AG09309 (cell line): ENCODE measurements at regions not wholly inside any gene's neighbourhood (a gene's known extent, or its start where the extent isn't known, plus 50 kb on each side); places are given as distances from the start of the nearest gene placed in this dataset.

Source experiments
- DNase-seq: peaks from one replicate; pipeline ENCODE4 v3.0.0-alpha.2; 2010; ENCODE audit warnings: low read depth
- H3K4me3 ChIP-seq: 2 replicates; pipeline ENCODE4 v1.5.1; 2011; ENCODE audit warnings: mild to moderate bottlenecking, low read depth, low read length, moderate library complexity; ENCODE audit not compliant: control insufficient read depth
- CTCF ChIP-seq: IDR thresholded peaks from 2 replicates; pipeline ENCODE4 v1.5.1; 2011; ENCODE audit warnings: mild to moderate bottlenecking, low read depth, low read length, inconsistent platforms; ENCODE audit not compliant: insufficient read depth, control insufficient read depth; ENCODE audit errors: missing control alignments

GRCh38 chr3:28188686-28189085, 52.7 kb upstream of the CMC1 start:
- no peak for DNase-seq
- H3K4me3 ChIP-seq, result no peak overlapping the region
- no peak for TF ChIP-seq CTCF

- no peak overlapping the region for H3K4me3 ChIP-seq
- no peak for DNase-seq
- no peak for TF ChIP-seq CTCF
Measured at GRCh38 chr3:28191363-28191762, 50.1 kb upstream of the CMC1 start.
